Panc1 (cell line): ENCODE measurements at regions not wholly inside any gene's neighbourhood (a gene's known extent, or its start where the extent isn't known, plus 50 kb on each side); places are given as distances from the start of the nearest gene placed in this dataset.

Experiments used
- ATAC-seq: fragments of 200-7000 bp; cut with Tn5 transposase; 2 replicates; pipeline ENCODE4 v1.9.1; 2020; ENCODE audit warnings: mild to moderate bottlenecking, moderate library complexity
- BruUV-seq: library from RNA; stranded (reverse); fragments of 400-500 nt; replicated peaks from 2 replicates; lab custom pipeline; 2021; lab: Mats Ljungman, UMichigan
- CTCF ChIA-PET: fragments of 300-600 bp; sonication (Branson Sonifier 250); formaldehyde crosslinking; loops from one replicate; lab custom pipeline; 2022; ENCODE audit warnings: antibody characterized with exemption; lab: Charles Lee
- POLR2A ChIA-PET: fragments of 300-600 bp; sonication (Branson Sonifier 250); formaldehyde crosslinking; loops from one replicate; lab custom pipeline; 2022; ENCODE audit warnings: antibody characterized with exemption; lab: Charles Lee
- DNase-seq: peaks from one replicate; pipeline ENCODE4 v3.0.0-alpha.2; 2010; ENCODE audit warnings: low read depth, low spot score
- H3K27ac ChIP-seq: 2 replicates; pipeline ENCODE4 v1.5.1; 2011; ENCODE audit warnings: mild to moderate bottlenecking, low read length, inconsistent platforms
- H3K27me3 ChIP-seq: fragments of 200-500 bp; sonication (Bioruptor generic); 2 replicates; pipeline ENCODE4 v1.6.0; 2014; ENCODE audit warnings: low read length, inconsistent platforms; ENCODE audit not compliant: control insufficient read depth, insufficient read depth
- H3K36me3 ChIP-seq: fragments of 200-500 bp; sonication (Bioruptor generic); 2 replicates; pipeline ENCODE4 v1.5.1; 2014; ENCODE audit warnings: inconsistent platforms, mild to moderate bottlenecking, low read length, moderate library complexity; ENCODE audit not compliant: control insufficient read depth, insufficient read depth
- H3K4me1 ChIP-seq: 2 replicates; pipeline ENCODE4 v1.5.1; 2011; ENCODE audit warnings: inconsistent platforms, mild to moderate bottlenecking, low read length, moderate library complexity; ENCODE audit not compliant: control insufficient read depth, insufficient read depth
- H3K4me3 ChIP-seq, 2 experiments: 2 replicates each; pipeline ENCODE4 v1.5.1; 2011 to 2012; ENCODE audit warnings: low read depth in 2 of 2, low read length in 2 of 2, mild to moderate bottlenecking in 2 of 2, inconsistent platforms in 1 of 2, moderate library complexity in 1 of 2
- H3K9me3 ChIP-seq: fragments of 200-500 bp; sonication (Bioruptor generic); 2 replicates; pipeline ENCODE4 v1.5.1; 2014; ENCODE audit warnings: low read depth, mild to moderate bottlenecking, inconsistent platforms, low read length, moderate library complexity; ENCODE audit not compliant: control insufficient read depth, insufficient read depth
- CTCF ChIP-seq: fragments of 450-650 bp; IDR thresholded peaks from 2 replicates; pipeline ENCODE4 v1.5.1; 2017; ENCODE audit warnings: mild to moderate bottlenecking
- POLR2AphosphoS5 ChIP-seq: IDR thresholded peaks from 2 replicates; pipeline ENCODE4 v1.6.1; 2012; ENCODE audit warnings: mild to moderate bottlenecking, low read depth, low read length, moderate library complexity
- REST ChIP-seq, 2 experiments: IDR thresholded peaks; 2 replicates each; pipeline ENCODE4 v1.6.1; 2011 to 2012; ENCODE audit warnings: low read depth in 2 of 2, control low read depth in 1 of 2, low read length in 1 of 2, mild to moderate bottlenecking in 1 of 2, moderate library complexity in 1 of 2; ENCODE audit not compliant: insufficient read depth in 1 of 2
- SIN3A ChIP-seq: IDR thresholded peaks from 2 replicates; pipeline ENCODE4 v1.6.1; 2012; ENCODE audit warnings: low read depth, mild to moderate bottlenecking, low read length, moderate library complexity, borderline replicate concordance; ENCODE audit not compliant: insufficient read depth
- TCF7L2 ChIP-seq: IDR thresholded peaks from 2 replicates; pipeline ENCODE4 v1.6.1; 2011; ENCODE audit warnings: mild to moderate bottlenecking, low read depth, low read length, inconsistent platforms
- in situ Hi-C: cut with HindIII; loops from 2 replicates; pipeline ENCODE4 v1.10.0; 2016; ENCODE audit warnings: low sequenced_read_pairs, low pct_unique_long_range_greater_than_20kb
- intact Hi-C: fragments of 100-400 bp; cut with micrococcal nuclease; formaldehyde crosslinking; loops from one replicate; pipeline ENCODE4 v1.10.0; 2022; ENCODE audit not compliant: unreplicated experiment

GRCh38 chr9:22650145-22650544, 203.5 kb downstream of the DMRTA1 start:
- TF ChIP-seq TCF7L2 (no peak), CTCF (no peak), SIN3A (no peak)
- ATAC-seq: no peak
- no peak for DNase-seq
- no peaks in the 10 kb centered on the region for H3K27me3 ChIP-seq
- CTCF ChIA-PET: no interaction called here
- intact Hi-C loops (no loop called here), in situ Hi-C loops (no loop called here)
- H3K4me3 ChIP-seq: no peak overlapping the region
- no peaks in the 10 kb centered on the region for H3K9me3 ChIP-seq
- H3K4me1 ChIP-seq: no peaks in the 10 kb centered on the region
- POLR2A ChIA-PET: no interaction called here
- H3K27ac ChIP-seq: no peak overlapping the region
- BruUV-seq: no TSS peak
- no peaks in the 10 kb centered on the region for H3K36me3 ChIP-seq

GRCh38 chr9:22650946-22651345, 204.3 kb downstream of the DMRTA1 start:
- no peak for ATAC-seq
- no TSS peak for BruUV-seq
- TF ChIP-seq REST (IDR thresholded peaks at IDR 0.05; ENCODE audit: insufficient read depth in 1 of 2, low read depth in 2 of 2, low read length in 1 of 2) (no peak), POLR2AphosphoS5 (no peak)
- no peaks in the 10 kb centered on the region for H3K9me3 ChIP-seq
- H3K4me3 ChIP-seq: no peak overlapping the region
- intact Hi-C loops: no loop called here
- in situ Hi-C loops: no loop called here
- H3K4me1 ChIP-seq: no peaks in the 10 kb centered on the region
- H3K27me3 ChIP-seq: no peaks in the 10 kb centered on the region
- no peak for DNase-seq
- ChIA-PET POLR2A (interaction anchor here (0.7 kb wide), 1 partner anchor 44 kb away, joined by 9 read pairs; no protein-coding TSS in a partner anchor), CTCF (no interaction called here)
- H3K27ac ChIP-seq: no peak overlapping the region
- no peaks in the 10 kb centered on the region for H3K36me3 ChIP-seq

- no peak for DNase-seq
- CTCF ChIA-PET: no interaction called here
- Histone ChIP-seq H3K4me1 (no peaks in the 10 kb centered on the region), H3K36me3 (no peaks in the 10 kb centered on the region), H3K27ac (no peak overlapping the region), H3K9me3 (no peaks in the 10 kb centered on the region), H3K4me3 (no peak overlapping the region), H3K27me3 (no peaks in the 10 kb centered on the region)
- intact Hi-C loops: no loop called here
- POLR2A ChIA-PET: no interaction called here
- BruUV-seq: no TSS peak
- no peak for ATAC-seq
- in situ Hi-C loops: no loop called here
- no peak for TF ChIP-seq TCF7L2
- TF ChIP-seq SIN3A: no peak
- TF ChIP-seq CTCF: no peak
- TF ChIP-seq REST (IDR thresholded peaks at IDR 0.05; ENCODE audit: insufficient read depth in 1 of 2, low read depth in 2 of 2, low read length in 1 of 2): no peak
- TF ChIP-seq POLR2AphosphoS5: no peak
These were observed 208.2 kb downstream of the DMRTA1 start for GRCh38 chr9:22654833-22655232.
